GM19452 (cell line): ENCODE measurements at regions not wholly inside any gene's neighbourhood (a gene's known extent, or its start where the extent isn't known, plus 50 kb on each side); places are given as distances from the start of the nearest gene placed in this dataset.
A peak's percentile ranks its signal among the peaks of the same experiment; 100 is the strongest.

Experiments used
- ATAC-seq: cut with Tn5 transposase; IDR thresholded peaks from one replicate; pipeline ENCODE4 v1.9.1; 2021; ENCODE audit not compliant: unreplicated experiment

DNA sequence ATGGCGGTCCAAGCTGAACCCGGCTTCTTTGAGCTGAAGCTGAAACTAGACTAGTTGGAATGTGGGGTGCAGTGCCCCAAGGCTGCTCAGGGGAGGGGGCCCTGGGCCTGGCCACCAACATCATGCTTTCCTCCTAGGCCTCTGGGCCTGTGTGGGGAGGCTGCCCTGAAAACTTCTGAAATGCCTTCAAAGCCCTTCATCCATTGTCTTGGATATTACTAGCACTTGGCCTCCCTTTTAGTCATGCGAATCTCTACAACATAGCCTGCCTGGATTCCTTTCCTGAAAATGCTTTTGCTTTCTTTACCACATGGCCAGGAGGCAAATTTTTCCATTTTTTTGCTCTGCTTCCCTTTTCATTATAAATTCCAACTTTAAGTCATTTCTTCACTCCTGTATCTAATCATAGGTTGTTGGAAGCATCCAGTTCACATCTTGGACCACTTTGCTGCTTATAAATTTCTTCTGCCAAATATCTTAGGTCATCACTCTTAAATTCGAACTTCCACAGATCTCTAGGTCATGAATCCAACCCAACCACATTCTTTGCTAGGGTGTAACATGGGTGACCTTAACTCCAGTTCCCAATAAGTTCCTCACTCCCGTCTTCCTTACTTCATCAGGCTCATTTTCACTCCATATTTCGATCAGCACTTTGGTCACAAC lies 103.4 kb downstream of the DDIT4L start:
- no peak for ATAC-seq

DNA sequence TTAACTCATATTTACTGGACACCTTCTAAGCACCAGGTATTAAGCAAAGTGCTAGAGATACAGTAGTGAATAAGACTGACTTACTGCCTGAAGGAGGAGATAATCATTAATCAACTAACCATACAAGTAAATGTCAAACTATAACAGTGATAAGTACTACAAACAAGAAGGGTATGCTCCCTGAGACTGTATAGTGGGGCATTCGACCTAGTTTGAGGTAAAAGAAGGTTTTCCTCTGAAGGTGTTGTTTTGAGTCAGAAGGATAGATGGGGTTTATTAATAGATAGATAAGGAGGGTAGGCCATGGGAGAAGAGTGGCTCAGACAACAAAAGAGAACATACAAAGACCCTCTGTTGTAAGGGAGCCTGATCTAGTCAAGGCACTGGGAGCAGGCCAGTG lies 105.4 kb downstream of the DDIT4L start:
- ATAC-seq: no peak

DNA sequence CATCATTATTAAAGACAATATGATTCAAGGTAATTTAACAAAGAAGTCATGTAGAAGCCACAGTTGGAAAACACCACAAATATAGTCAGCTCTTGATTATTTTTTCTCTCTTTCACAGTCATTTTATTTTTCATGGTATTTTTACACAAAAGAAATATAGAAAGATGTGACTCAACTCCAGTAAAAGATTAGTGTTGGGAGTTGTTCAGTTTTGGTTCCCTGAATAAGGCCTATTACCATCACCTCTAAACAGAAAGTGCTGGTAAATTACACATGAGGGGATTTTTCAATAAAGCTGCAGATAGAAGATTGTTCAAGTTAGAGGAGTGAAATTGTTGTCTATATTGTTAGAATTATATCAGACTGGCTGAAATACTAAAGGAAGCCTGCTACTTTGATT lies 107.0 kb downstream of the DDIT4L start:
- no peak for ATAC-seq

GRCh38 chr4:100082852-100083251 lies 107.4 kb downstream of the DDIT4L start:
- ATAC-seq: no peak

- ATAC-seq: no peak
These were observed 108.8 kb downstream of the DDIT4L start for GRCh38 chr4:100081491-100081890.

GRCh38 chr4:100079264-100079663 lies 111.0 kb downstream of the DDIT4L start:
- ATAC-seq: no peak

GRCh38 chr4:100076753-100077152 lies 113.5 kb downstream of the DDIT4L start:
- no peak for ATAC-seq

GRCh38 chr4:100075486-100076270 lies 114.6 kb downstream of the DDIT4L start:
- no peak for ATAC-seq

- no peak for ATAC-seq
These were observed 115.2 kb downstream of the DDIT4L start for GRCh38 chr4:100075056-100075455.

DNA sequence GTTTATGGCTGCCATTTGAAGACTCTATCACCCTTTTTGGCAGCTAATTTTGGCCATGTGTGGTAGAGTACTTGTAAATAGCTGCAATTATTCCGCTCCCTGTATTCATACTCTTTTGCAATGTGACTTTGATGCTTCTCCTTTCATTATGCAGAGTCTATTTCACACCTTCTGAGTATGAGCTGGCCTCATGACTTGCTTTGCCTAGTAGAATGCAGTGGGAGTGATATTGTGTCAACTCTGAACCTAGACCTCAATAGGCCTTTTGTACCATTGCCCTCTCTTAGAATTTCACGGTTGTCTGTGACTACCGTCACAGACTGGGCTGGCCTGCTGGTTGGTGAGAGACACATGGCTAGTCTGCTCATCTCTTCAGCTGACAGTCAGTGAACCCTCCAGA lies 118.8 kb downstream of the DDIT4L start:
- no peak for ATAC-seq

- no peak for ATAC-seq
These were observed 119.4 kb downstream of the DDIT4L start for GRCh38 chr4:100070868-100071267.

DNA sequence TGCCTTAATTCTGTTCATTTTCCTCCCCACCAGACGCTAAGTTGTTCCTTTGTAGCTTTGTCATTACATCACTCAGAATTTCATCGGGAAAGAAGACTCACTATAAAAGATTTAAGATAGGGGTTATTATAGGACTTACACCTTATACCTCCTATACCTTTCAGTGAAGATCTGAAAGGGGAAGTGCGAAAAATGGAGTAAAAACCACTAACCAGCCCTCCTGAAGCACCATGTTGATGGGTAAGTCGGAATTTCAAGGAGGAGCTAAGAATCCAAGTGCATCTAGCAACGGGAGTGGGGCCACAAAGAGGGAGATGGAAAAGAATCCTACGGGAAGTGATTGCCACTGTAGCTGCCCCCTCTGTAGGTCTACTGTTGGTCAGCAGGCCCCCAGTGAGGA lies 119.1 kb upstream of the H2AZ1 start:
- ATAC-seq: no peak

GRCh38 chr4:100067255-100067654 lies 117.2 kb upstream of the H2AZ1 start:
- no peak for ATAC-seq

GRCh38 chr4:100063355-100063754 lies 113.3 kb upstream of the H2AZ1 start:
- no peak for ATAC-seq

DNA sequence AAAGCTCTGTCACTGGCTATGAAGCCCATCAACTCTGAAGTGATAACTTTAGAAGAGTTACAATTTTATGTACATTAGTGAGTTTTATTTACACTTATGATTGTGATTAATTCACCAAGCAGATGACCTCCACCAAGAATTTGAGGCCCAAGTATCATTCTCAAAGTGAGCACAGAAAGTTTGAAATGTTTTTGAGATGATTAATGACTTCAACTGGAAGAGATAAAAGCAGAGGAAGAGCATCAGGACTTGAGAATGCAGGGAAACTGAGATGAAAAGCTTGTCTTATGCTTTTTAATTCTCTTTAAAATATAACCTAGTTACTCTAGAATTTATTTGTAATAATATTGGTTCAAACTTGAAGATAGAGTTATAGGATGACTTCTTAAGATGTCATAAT lies 112.8 kb upstream of the H2AZ1 start:
- no peak for ATAC-seq

GRCh38 chr4:100061835-100062234 lies 111.8 kb upstream of the H2AZ1 start:
- no peak for ATAC-seq

DNA sequence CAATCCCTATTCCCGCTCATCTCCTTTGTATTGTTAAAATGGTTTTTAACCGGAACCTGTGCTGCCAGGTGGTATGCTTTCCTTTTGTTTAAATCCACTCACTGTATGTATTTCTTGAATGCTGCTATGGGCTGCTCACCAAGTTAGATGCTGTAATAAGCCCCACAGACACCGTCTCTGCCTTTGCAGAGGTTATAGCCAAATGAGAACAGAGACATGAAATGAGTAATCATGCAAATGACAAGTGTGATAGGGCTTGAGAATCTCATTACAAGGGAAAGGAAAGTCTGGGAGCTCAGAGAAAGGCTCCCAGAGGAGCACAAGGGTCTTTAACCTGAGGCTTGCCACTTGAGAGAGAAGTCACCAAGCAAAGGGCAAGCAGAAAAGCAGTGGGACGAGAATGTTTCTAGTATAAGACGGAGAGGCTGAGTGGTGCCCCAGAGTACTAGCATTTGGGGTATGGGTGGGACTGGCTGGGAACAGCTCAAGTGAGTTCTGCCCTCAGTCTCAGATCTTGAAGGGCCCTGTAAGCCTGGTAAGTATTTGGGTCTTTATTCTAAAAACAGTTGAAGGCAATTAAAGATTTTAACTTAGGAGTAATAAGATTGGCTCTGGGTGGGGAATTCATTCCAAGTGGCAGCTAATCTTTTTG lies 110.8 kb upstream of the H2AZ1 start:
- peak; percentile 66 for ATAC-seq

DNA sequence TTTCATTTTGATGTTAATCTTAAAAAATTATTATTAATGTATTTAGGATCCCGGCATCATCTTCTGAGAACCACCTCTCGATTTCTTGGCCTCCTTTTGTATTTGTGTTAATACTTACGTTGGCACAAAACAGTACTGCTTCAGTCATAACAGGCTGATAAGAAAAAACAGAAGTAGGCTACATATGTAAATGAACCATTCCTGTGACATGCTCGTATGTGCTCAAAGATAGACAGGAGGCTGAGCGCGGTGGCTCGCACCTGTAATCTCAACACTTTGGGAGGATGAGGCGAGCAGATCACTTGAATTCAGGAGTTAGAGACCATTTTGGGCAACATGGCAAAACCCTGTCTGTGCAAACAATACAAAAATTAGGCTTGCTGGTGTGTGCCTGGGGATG lies 109.4 kb upstream of the H2AZ1 start:
- no peak for ATAC-seq

DNA sequence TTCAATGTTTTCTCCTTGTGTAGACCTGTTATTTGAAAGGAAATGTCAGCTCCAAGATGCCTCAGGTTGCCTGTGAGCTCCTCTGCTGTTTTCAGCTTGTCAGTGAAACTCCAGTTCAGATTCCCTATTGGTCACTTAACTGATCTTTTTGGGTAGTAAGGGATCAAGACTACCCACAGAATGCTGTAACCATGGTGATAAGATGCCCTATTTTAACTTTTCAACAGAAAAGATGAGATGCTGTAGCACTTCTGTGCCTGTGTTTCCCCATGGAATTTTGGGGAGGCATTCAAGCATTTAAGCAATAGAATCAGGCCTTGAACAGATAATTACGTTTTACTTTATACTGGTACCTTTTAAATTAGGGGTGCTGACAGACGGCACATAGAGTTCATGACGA lies 106.6 kb upstream of the H2AZ1 start:
- ATAC-seq: no peak

- ATAC-seq: no peak
These were observed 104.0 kb upstream of the H2AZ1 start for GRCh38 chr4:100054071-100054470.

DNA sequence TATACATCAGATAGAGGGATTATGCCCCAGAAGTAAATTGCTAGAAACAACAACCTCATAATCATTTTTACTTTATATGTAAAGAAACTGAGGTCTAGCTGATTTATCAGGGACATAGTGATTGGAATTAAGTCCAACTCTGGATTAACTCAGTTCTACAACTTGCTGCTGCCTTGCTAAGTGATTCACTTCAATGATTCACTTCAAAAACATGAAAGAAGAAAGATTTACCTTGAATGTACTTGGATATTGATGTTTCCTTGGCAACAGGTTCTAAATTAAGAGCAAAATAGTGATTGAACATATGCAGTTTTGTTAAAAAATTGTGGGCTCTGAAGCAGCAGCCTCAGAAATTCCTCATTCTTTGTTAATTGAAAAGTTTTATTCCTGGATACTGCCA lies 99.8 kb upstream of the H2AZ1 start:
- no peak for ATAC-seq

DNA sequence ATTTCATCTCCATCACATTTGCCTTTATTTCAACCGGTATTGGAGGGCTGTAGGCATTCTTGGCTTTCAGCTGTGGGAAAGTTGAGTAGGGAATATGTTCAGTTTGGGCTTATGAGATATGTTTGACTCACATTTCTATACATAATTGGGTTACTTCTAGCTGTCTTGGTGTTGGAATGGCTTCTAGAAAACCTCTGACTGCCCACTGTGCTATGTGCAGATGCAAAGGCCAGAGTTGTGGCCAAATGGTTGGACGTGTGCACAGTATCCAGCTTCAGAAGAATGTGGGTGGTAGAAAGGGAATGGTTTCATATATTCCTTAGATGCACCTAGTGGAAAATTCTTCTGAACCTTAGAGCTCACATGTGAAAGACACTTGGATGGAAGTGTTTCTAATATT lies 92.6 kb upstream of the H2AZ1 start:
- ATAC-seq: no peak
